K562 (cell line): ENCODE measurements at regions not wholly inside any gene's neighbourhood (a gene's known extent, or its start where the extent isn't known, plus 50 kb on each side); places are given as distances from the start of the nearest gene placed in this dataset.

Experiments used
- CCNT2 ChIP-seq: IDR thresholded peaks from 2 replicates; pipeline ENCODE4 v1.6.1; 2011; ENCODE audit warnings: borderline replicate concordance, low read depth, mild to moderate bottlenecking, moderate library complexity, mixed read lengths, low read length; ENCODE audit not compliant: insufficient read length; ENCODE audit errors: extremely low read depth
- CUX1 ChIP-seq: fragments of 200-800 bp; sonication (Bioruptor generic); IDR thresholded peaks from 2 replicates; pipeline ENCODE4 v1.6.1; 2016; ENCODE audit warnings: missing genetic modification characterization, missing compliant biosample characterization
- EZH2 ChIP-seq: IDR thresholded peaks from 2 replicates; pipeline ENCODE4 v1.6.1; 2012; ENCODE audit warnings: low read depth, mild to moderate bottlenecking, inconsistent platforms, low read length, borderline replicate concordance
- FOSL1 ChIP-seq: fragments of 200-800 bp; sonication (Bioruptor generic); conservative IDR thresholded peaks from 2 replicates; pipeline ENCODE4 v1.6.1; 2016; ENCODE audit warnings: missing genetic modification characterization, missing compliant biosample characterization
- FOXM1 ChIP-seq, 2 experiments: fragments of 450-650 bp in 1 of 2; sonication (generic) in 1 of 2; formaldehyde crosslinking in 1 of 2; IDR thresholded peaks; 2 replicates each; pipeline versions ENCODE4 v1.6.1 to v1.9.0; 2017 to 2022; ENCODE audit warnings: low read depth in 2 of 2, mild to moderate bottlenecking in 2 of 2, missing genetic modification reagents in 1 of 2, moderate library complexity in 1 of 2
- FOXO4 ChIP-seq: fragments of 450-650 bp; formaldehyde crosslinking; IDR thresholded peaks from 2 replicates; pipeline ENCODE4 v1.4.0; 2020; ENCODE audit warnings: mild to moderate bottlenecking, moderate library complexity
- HMG20A ChIP-seq: fragments of 450-650 bp; formaldehyde crosslinking; conservative IDR thresholded peaks from 2 replicates; pipeline ENCODE4 v1.4.0; 2020; ENCODE audit warnings: mild to moderate bottlenecking, mixed read lengths
- HNRNPK ChIP-seq: fragments of 200-400 bp; formaldehyde crosslinking; IDR thresholded peaks from one replicate; pipeline ENCODE4 v1.6.1; 2018; ENCODE audit warnings: mild to moderate bottlenecking, low read depth, low read length; ENCODE audit not compliant: poor library complexity, severe bottlenecking
- HNRNPUL1 ChIP-seq: fragments of 200-400 bp; formaldehyde crosslinking; IDR thresholded peaks from 2 replicates; pipeline ENCODE4 v1.6.1; 2017; ENCODE audit warnings: low read length
- PKNOX1 ChIP-seq: fragments of 450-650 bp; IDR thresholded peaks from 2 replicates; pipeline ENCODE4 v1.6.1; 2016
- TSC22D4 ChIP-seq: fragments of 450-650 bp; IDR thresholded peaks from 2 replicates; pipeline ENCODE4 v1.6.1; 2016; ENCODE audit warnings: missing genetic modification characterization, missing biosample characterization, control low read depth
- XRCC4 ChIP-seq: IDR thresholded peaks from one replicate; pipeline ENCODE4 v1.6.1; 2011; ENCODE audit not compliant: insufficient read depth, insufficient read length; ENCODE audit errors: extremely low read depth
- YY1 ChIP-seq, 3 experiments: IDR thresholded peaks; 2 replicates each; pipeline ENCODE4 v1.6.1; 2011; ENCODE audit warnings: low read length in 2 of 3, mild to moderate bottlenecking in 2 of 3, moderate library complexity in 2 of 3, borderline replicate concordance in 1 of 3, control low read depth in 1 of 3, low read depth in 1 of 3; ENCODE audit not compliant: insufficient read depth in 3 of 3, insufficient replicate concordance in 2 of 3, control insufficient read depth in 1 of 3, insufficient read length in 1 of 3; ENCODE audit errors: extremely low read depth in 1 of 3
- ZBTB33 ChIP-seq: sonication (generic); formaldehyde crosslinking; IDR thresholded peaks from 2 replicates; pipeline ENCODE4 v1.8.1; 2023; ENCODE audit warnings: mild to moderate bottlenecking, missing genetic modification reagents
- ZEB2 ChIP-seq: fragments of 450-650 bp; IDR thresholded peaks from 2 replicates; pipeline ENCODE4 v1.6.1; 2016
- ZNF140 ChIP-seq: fragments of 250-450 bp; sonication (Bioruptor Pico); IDR thresholded peaks from 2 replicates; pipeline ENCODE4 v1.8.0; 2021; ENCODE audit warnings: moderate library complexity, mild to moderate bottlenecking, inconsistent platforms
- ZNF143 ChIP-seq: sonication (generic); formaldehyde crosslinking; IDR thresholded peaks from 2 replicates; pipeline ENCODE4 v1.9.0; 2022; ENCODE audit warnings: mild to moderate bottlenecking, missing genetic modification reagents

GRCh38 chr12:76636121-76636692 lies 76.6 kb upstream of the OSBPL8 start (continued):
- TF ChIP-seq XRCC4 (no peak), HNRNPK (no peak), CUX1 (no peak), ZNF143 (CRISPR knock-in tag) (no peak), FOSL1 (tag) (peak; percentile 50; the same call in 1 of the 2 replicates), FOXO4 (CRISPR knock-in tag) (no peak), HMG20A (CRISPR knock-in tag) (no peak), EZH2 (no peak), PKNOX1 (peak; percentile 75), ZEB2 (peak; percentile 71; the same call in 1 of the 2 replicates), ZBTB33 (CRISPR knock-in tag) (no peak), YY1 (IDR thresholded peaks at IDR 0.05; ENCODE audit: borderline replicate concordance in 1 of 3, control insufficient read depth in 1 of 3, extremely low read depth in 1 of 3, insufficient read depth in 3 of 3, insufficient read length in 1 of 3, insufficient replicate concordance in 2 of 3, low read depth in 1 of 3, low read length in 2 of 3) (no peak), FOXM1 (IDR thresholded peaks at IDR 0.05; ENCODE audit: low read depth) (peak; percentile 53; the same call in 1 of the 2 replicates), FOXM1 (CRISPR knock-in tag; IDR thresholded peaks at IDR 0.05; ENCODE audit: low read depth) (no peak), CCNT2 (no peak), TSC22D4 (tag) (no peak), HNRNPUL1 (no peak), ZNF140 (CRISPR knock-in tag) (no peak)
